ENCODE measurements at regions not wholly inside any gene's neighbourhood (a gene's known extent, or its start where the extent isn't known, plus 50 kb on each side); places are given as distances from the start of the nearest gene placed in this dataset.

- no peaks in the 10 kb centered on the region for H3K36me3 ChIP-seq
- no peaks in the 10 kb centered on the region for H3K9me3 ChIP-seq
- H3K4me3 ChIP-seq = no peak overlapping the region
- no peaks in the 10 kb centered on the region for H3K27me3 ChIP-seq
- H3K27ac ChIP-seq = no peak overlapping the region
- no peak for TF ChIP-seq CTCF (IDR thresholded peaks at IDR 0.05)
- intact Hi-C loops (cut with DNase I; ENCODE audit: low total_unique reads) = no loop called here
- no peak for DNase-seq
- no peaks in the 10 kb centered on the region for H3K4me1 ChIP-seq
Observed at GRCh38 chr6:48814957-48815356, 648.1 kb downstream of the MMUT start.

GRCh38 chr6:48813836-48814235 lies 649.2 kb downstream of the MMUT start:
- DNase-seq = no peak

GRCh38 chr6:48809700-48810099 lies 653.4 kb downstream of the MMUT start:
- Histone ChIP-seq H3K9me3 (no peaks in the 10 kb centered on the region), H3K36me3 (no peaks in the 10 kb centered on the region), H3K27me3 (no peaks in the 10 kb centered on the region), H3K4me3 (no peak overlapping the region), H3K4me1 (no peaks in the 10 kb centered on the region), H3K27ac (no peak overlapping the region)
- no peak for TF ChIP-seq CTCF (IDR thresholded peaks at IDR 0.05)
- intact Hi-C loops (cut with DNase I; ENCODE audit: low total_unique reads) = no loop called here
- DNase-seq = no peak

More at GRCh38 chr6:48813836-48814235, 649.2 kb downstream of the MMUT start:
- no peak for TF ChIP-seq CTCF (IDR thresholded peaks at IDR 0.05)
- Histone ChIP-seq H3K4me1 (no peaks in the 10 kb centered on the region), H3K9me3 (no peaks in the 10 kb centered on the region), H3K4me3 (no peak overlapping the region), H3K27me3 (no peaks in the 10 kb centered on the region), H3K36me3 (no peaks in the 10 kb centered on the region), H3K27ac (no peak overlapping the region)
- intact Hi-C loops (cut with DNase I; ENCODE audit: low total_unique reads) = no loop called here

- Histone ChIP-seq H3K4me3 (no peak overlapping the region), H3K9me3 (no peaks in the 10 kb centered on the region), H3K36me3 (no peaks in the 10 kb centered on the region), H3K27ac (no peak overlapping the region), H3K27me3 (no peaks in the 10 kb centered on the region), H3K4me1 (no peaks in the 10 kb centered on the region)
- no peak for DNase-seq
- TF ChIP-seq CTCF (IDR thresholded peaks at IDR 0.05) = no peak
- intact Hi-C loops (cut with DNase I; ENCODE audit: low total_unique reads) = no loop called here
Observed at GRCh38 chr6:48809245-48809644, 653.8 kb downstream of the MMUT start.

GRCh38 chr6:48798296-48798695 lies 664.8 kb downstream of the MMUT start:
- no peak overlapping the region for H3K4me3 ChIP-seq
- no peak for TF ChIP-seq CTCF (IDR thresholded peaks at IDR 0.05)

GRCh38 chr6:48782225-48782624 lies 671.2 kb upstream of the PTCHD4 start:
- Histone ChIP-seq H3K9me3 (no peaks in the 10 kb centered on the region), H3K27me3 (no peaks in the 10 kb centered on the region), H3K4me1 (no peaks in the 10 kb centered on the region), H3K36me3 (no peaks in the 10 kb centered on the region), H3K4me3 (no peak overlapping the region), H3K27ac (no peak overlapping the region)
- no peak for TF ChIP-seq CTCF (IDR thresholded peaks at IDR 0.05)
- intact Hi-C loops (cut with DNase I; ENCODE audit: low total_unique reads) = no loop called here
- no peak for DNase-seq

More at GRCh38 chr6:48798296-48798695, 664.8 kb downstream of the MMUT start:
- intact Hi-C loops (cut with DNase I; ENCODE audit: low total_unique reads) = no loop called here
- H3K27ac ChIP-seq = no peak overlapping the region
- H3K36me3 ChIP-seq = no peaks in the 10 kb centered on the region
- H3K9me3 ChIP-seq = no peaks in the 10 kb centered on the region
- H3K27me3 ChIP-seq = no peaks in the 10 kb centered on the region
- DNase-seq = no peak
- no peaks in the 10 kb centered on the region for H3K4me1 ChIP-seq
